ENCODE measurements at regions not wholly inside any gene's neighbourhood (a gene's known extent, or its start where the extent isn't known, plus 50 kb on each side); places are given as distances from the start of the nearest gene placed in this dataset.

- TF ChIP-seq CTCF (conservative IDR thresholded peaks at IDR 0.05 in 1 of 2, IDR thresholded peaks at IDR 0.05 in 1 of 2; ENCODE audit: low read depth in 1 of 2, low read length in 2 of 2), result no peak
- no peak for TF ChIP-seq EZH2 (IDR thresholded peaks at IDR 0.05; ENCODE audit: low read length, missing control alignments)
Measured at GRCh38 chr14:36383767-36384431, 63.5 kb upstream of the MBIP start.
